Loucy (cell line): ENCODE measurements at regions not wholly inside any gene's neighbourhood (a gene's known extent, or its start where the extent isn't known, plus 50 kb on each side); places are given as distances from the start of the nearest gene placed in this dataset.

Source experiments
- H2AFZ ChIP-seq: fragments of 200-600 bp; sonication (generic); 2 replicates; pipeline ENCODE4 v1.6.0; 2016; ENCODE audit warnings: antibody characterized with exemption, mild to moderate bottlenecking, low read length, moderate library complexity
- H3F3A ChIP-seq: fragments of 200-600 bp; 2 replicates; pipeline ENCODE4 v1.6.0; 2016; ENCODE audit warnings: antibody characterized with exemption, low read depth, mild to moderate bottlenecking
- H3K27me3 ChIP-seq: fragments of 200-600 bp; sonication (generic); 2 replicates; pipeline ENCODE4 v1.6.1; 2014; ENCODE audit warnings: low read length, mild to moderate bottlenecking; ENCODE audit not compliant: insufficient read depth, poor library complexity, severe bottlenecking
- H3K36me3 ChIP-seq: fragments of 200-600 bp; sonication (generic); 2 replicates; pipeline ENCODE4 v1.6.1; 2016; ENCODE audit warnings: low read length; ENCODE audit not compliant: insufficient read depth
- H3K4me1 ChIP-seq: fragments of 200-600 bp; sonication (generic); 2 replicates; pipeline ENCODE4 v1.5.1; 2014; ENCODE audit warnings: low read length, mild to moderate bottlenecking; ENCODE audit not compliant: insufficient read depth, poor library complexity, severe bottlenecking
- H3K4me2 ChIP-seq: fragments of 200-600 bp; sonication (generic); 2 replicates; pipeline ENCODE4 v1.6.0; 2014; ENCODE audit warnings: antibody characterized with exemption, low read length, low read depth, mild to moderate bottlenecking; ENCODE audit not compliant: poor library complexity, severe bottlenecking
- H3K4me3 ChIP-seq: fragments of 200-600 bp; sonication (generic); 2 replicates; pipeline ENCODE4 v1.5.1; 2014; ENCODE audit warnings: low read length, mild to moderate bottlenecking, mixed read lengths; ENCODE audit not compliant: poor library complexity, severe bottlenecking
- H3K79me2 ChIP-seq: fragments of 200-600 bp; sonication (generic); 2 replicates; pipeline ENCODE4 v1.6.1; 2014; ENCODE audit warnings: low read length; ENCODE audit not compliant: insufficient read depth
- H3K9ac ChIP-seq: fragments of 200-600 bp; sonication (generic); 2 replicates; pipeline ENCODE4 v1.6.0; 2014; ENCODE audit warnings: mild to moderate bottlenecking, low read depth, low read length, moderate library complexity; ENCODE audit not compliant: poor library complexity, severe bottlenecking
- H3K9me2 ChIP-seq: fragments of 200-600 bp; sonication (generic); replicated peaks from 2 replicates; pipeline ENCODE4 v1.6.1; 2016; ENCODE audit warnings: low read depth, low read length, mixed read lengths
- H3K9me3 ChIP-seq: fragments of 200-600 bp; sonication (generic); 2 replicates; pipeline ENCODE4 v1.6.1; 2014; ENCODE audit warnings: mild to moderate bottlenecking, antibody characterized with exemption, low read length, low read depth; ENCODE audit not compliant: insufficient read depth
- H4K20me1 ChIP-seq: fragments of 200-600 bp; sonication (generic); 2 replicates; pipeline ENCODE4 v1.6.0; 2014; ENCODE audit warnings: antibody characterized with exemption, low read length, mild to moderate bottlenecking; ENCODE audit not compliant: insufficient read depth, poor library complexity, severe bottlenecking
- CTCF ChIP-seq: fragments of 200-600 bp; sonication (generic); conservative IDR thresholded peaks from 2 replicates; pipeline ENCODE4 v1.5.1; 2014; ENCODE audit warnings: mild to moderate bottlenecking, antibody characterized with exemption, low read length
- EZH2phosphoT487 ChIP-seq: fragments of 200-600 bp; IDR thresholded peaks from 2 replicates; pipeline ENCODE4 v1.6.1; 2018; ENCODE audit warnings: antibody characterized with exemption, mild to moderate bottlenecking, moderate library complexity, borderline replicate concordance

- Histone ChIP-seq H3F3A (no peaks in the 10 kb centered on the region), H3K9me3 (no peaks in the 10 kb centered on the region), H4K20me1 (no peaks in the 10 kb centered on the region), H3K36me3 (no peaks in the 10 kb centered on the region), H3K4me2 (no peak overlapping the region), H3K9ac (no peak overlapping the region), H3K9me2 (no peaks in the 10 kb centered on the region), H3K79me2 (no peaks in the 10 kb centered on the region), H3K27me3 (no peaks in the 10 kb centered on the region), H3K4me1 (no peaks in the 10 kb centered on the region), H2AFZ (no peak overlapping the region), H3K4me3 (no peak overlapping the region)
- TF ChIP-seq EZH2phosphoT487 (no peak), CTCF (no peak)
These were observed 869.5 kb upstream of the PCDH9 start for GRCh38 chr13:68099631-68100030.

- TF ChIP-seq EZH2phosphoT487 (no peak), CTCF (no peak)
- no peak overlapping the region for H3K4me3 ChIP-seq
- no peaks in the 10 kb centered on the region for H3K9me2 ChIP-seq
- no peak overlapping the region for H3K9ac ChIP-seq
- no peak overlapping the region for H2AFZ ChIP-seq
- H4K20me1 ChIP-seq = no peaks in the 10 kb centered on the region
- H3K36me3 ChIP-seq = no peaks in the 10 kb centered on the region
- H3K4me1 ChIP-seq = no peaks in the 10 kb centered on the region
- no peaks in the 10 kb centered on the region for H3K9me3 ChIP-seq
- H3K4me2 ChIP-seq = no peak overlapping the region
- no peaks in the 10 kb centered on the region for H3K79me2 ChIP-seq
- H3K27me3 ChIP-seq = no peaks in the 10 kb centered on the region
- no peaks in the 10 kb centered on the region for H3F3A ChIP-seq
These were observed 850.9 kb upstream of the PCDH9 start for GRCh38 chr13:68081061-68081460.

- Histone ChIP-seq H3F3A (no peaks in the 10 kb centered on the region), H3K9ac (no peak overlapping the region), H3K9me2 (no peaks in the 10 kb centered on the region), H3K4me2 (no peak overlapping the region), H3K36me3 (no peaks in the 10 kb centered on the region), H3K79me2 (no peaks in the 10 kb centered on the region), H3K9me3 (no peaks in the 10 kb centered on the region), H2AFZ (no peak overlapping the region), H3K4me1 (no peaks in the 10 kb centered on the region), H3K27me3 (no peaks in the 10 kb centered on the region), H3K4me3 (no peak overlapping the region), H4K20me1 (no peaks in the 10 kb centered on the region)
- no peak for TF ChIP-seq CTCF
These were observed 848.7 kb upstream of the PCDH9 start for GRCh38 chr13:68078874-68079273.
